GM12875 (cell line): ENCODE measurements at regions not wholly inside any gene's neighbourhood (a gene's known extent, or its start where the extent isn't known, plus 50 kb on each side); places are given as distances from the start of the nearest gene placed in this dataset.

Experiments
- H3K4me3 ChIP-seq: one replicate; pipeline ENCODE4 v1.5.1; 2011; ENCODE audit warnings: low read depth, low read length, control low read depth
- CTCF ChIP-seq: IDR thresholded peaks from 2 replicates; pipeline ENCODE4 v1.5.1; 2011; ENCODE audit warnings: low read depth, mild to moderate bottlenecking, control low read depth, inconsistent platforms, low read length, moderate library complexity, borderline replicate concordance; ENCODE audit not compliant: insufficient read depth

GRCh38 chr5:39628348-39628747 lies 203.6 kb upstream of the DAB2 start:
- no peak for TF ChIP-seq CTCF

GRCh38 chr5:39624890-39625289 lies 200.1 kb upstream of the DAB2 start:
- no peak for TF ChIP-seq CTCF
- H3K4me3 ChIP-seq: no peak overlapping the region

More at GRCh38 chr5:39628348-39628747, 203.6 kb upstream of the DAB2 start:
- H3K4me3 ChIP-seq: no peak overlapping the region

- TF ChIP-seq CTCF: no peak
- no peak overlapping the region for H3K4me3 ChIP-seq
Observed at GRCh38 chr5:39624268-39624886, 199.6 kb upstream of the DAB2 start.

- H3K4me3 ChIP-seq: no peak overlapping the region
- no peak for TF ChIP-seq CTCF
Observed at GRCh38 chr5:39623291-39623865, 198.6 kb upstream of the DAB2 start.

- H3K4me3 ChIP-seq: no peak overlapping the region
- TF ChIP-seq CTCF: no peak
Observed at GRCh38 chr5:39622281-39622680, 197.5 kb upstream of the DAB2 start.

- no peak overlapping the region for H3K4me3 ChIP-seq
- TF ChIP-seq CTCF: no peak
Observed at GRCh38 chr5:39619168-39619818, 194.5 kb upstream of the DAB2 start.

- no peak for TF ChIP-seq CTCF
- no peak overlapping the region for H3K4me3 ChIP-seq
Observed at GRCh38 chr5:39618391-39618790, 193.6 kb upstream of the DAB2 start.
